GM12878 (cell line): ENCODE measurements at regions not wholly inside any gene's neighbourhood (a gene's known extent, or its start where the extent isn't known, plus 50 kb on each side); places are given as distances from the start of the nearest gene placed in this dataset.

Experiments
- ATAC-seq: fragments of 200-7000 bp; cut with Tn5 transposase; 3 replicates; pipeline ENCODE4 v1.9.1; 2020; ENCODE audit warnings: mild to moderate bottlenecking, moderate library complexity
- BruUV-seq: library from RNA; stranded (reverse); fragments of 400-500 nt; replicated peaks from 2 replicates; lab custom pipeline; 2021; lab: Mats Ljungman, UMichigan
- CTCF ChIA-PET: fragments of 300-600 bp; sonication (Branson Sonifier 250); formaldehyde crosslinking; extraction: SDS; loops from one replicate; lab custom pipeline; 2021; ENCODE audit warnings: inconsistent platforms; lab: Yijun Ruan, JAX
- POLR2A ChIA-PET: fragments of 350-600 bp; formaldehyde crosslinking; extraction: SDS; loops from one replicate; lab custom pipeline; 2021; ENCODE audit warnings: inconsistent platforms; lab: Charles Lee
- RAD21 ChIA-PET: fragments of 300-600 bp; sonication (Branson Sonifier 250); formaldehyde crosslinking; loops from one replicate; lab custom pipeline; 2023; ENCODE audit warnings: antibody characterized with exemption; ENCODE audit not compliant: unreplicated experiment; lab: Charles Lee
- SMC1A ChIA-PET: fragments of 300-600 bp; sonication (Branson Sonifier 250); formaldehyde crosslinking; loops from one replicate; lab custom pipeline; 2023; ENCODE audit not compliant: unreplicated experiment, uncharacterized antibody; lab: Charles Lee
- DNase-seq: peaks from one replicate; pipeline ENCODE4 v3.0.0-alpha.2; 2011; ENCODE audit warnings: low read depth, low spot score
- FAIRE-seq: peaks from 3 replicates; lab custom pipeline; 2011; peaks lifted over from hg19 to GRCh38; lab: Jason Lieb, UNC
- H2AFZ ChIP-seq: 2 replicates; pipeline ENCODE4 v1.6.0; 2011; ENCODE audit warnings: low read depth, low read length, control low read depth; ENCODE audit not compliant: control insufficient read depth
- H3K27ac ChIP-seq: 2 replicates; pipeline ENCODE4 v1.5.1; 2011; ENCODE audit warnings: control low read depth; ENCODE audit not compliant: control insufficient read depth, insufficient read depth
- H3K27me3 ChIP-seq, 2 experiments: replicated peaks in 1 of 2; 2 replicates each; pipeline versions ENCODE4 v1.6.0 to v1.6.1; 2011; ENCODE audit warnings: low read length in 1 of 2; ENCODE audit not compliant: control insufficient read depth in 2 of 2, insufficient read depth in 2 of 2
- H3K36me3 ChIP-seq, 2 experiments: 2 replicates each; pipeline ENCODE4 v1.5.1; 2011; ENCODE audit warnings: low read length in 1 of 2; ENCODE audit not compliant: control insufficient read depth in 2 of 2, insufficient read depth in 2 of 2
- H3K4me1 ChIP-seq: 2 replicates; pipeline ENCODE4 v1.6.1; 2011; ENCODE audit warnings: mild to moderate bottlenecking, low read length, moderate library complexity, mixed read lengths; ENCODE audit not compliant: control insufficient read depth, insufficient read depth
- H3K4me2 ChIP-seq: 2 replicates; pipeline ENCODE4 v1.6.0; 2011; ENCODE audit warnings: control low read depth; ENCODE audit not compliant: control insufficient read depth, insufficient read depth
- H3K4me3 ChIP-seq: fragments of 200-600 bp; sonication (generic); 2 replicates; pipeline ENCODE4 v1.5.1; 2016
- H3K79me2 ChIP-seq: 2 replicates; pipeline ENCODE4 v1.6.0; 2011; ENCODE audit warnings: low read length; ENCODE audit not compliant: control insufficient read depth, insufficient read depth
- H3K9ac ChIP-seq: 2 replicates; pipeline ENCODE4 v1.8.0; 2011; ENCODE audit warnings: low read length, control low read depth, mixed read lengths; ENCODE audit not compliant: control insufficient read depth, insufficient read depth
- H3K9me3 ChIP-seq: replicated peaks from 3 replicates; pipeline ENCODE4 v1.5.1; 2011; ENCODE audit warnings: mild to moderate bottlenecking, low read length; ENCODE audit not compliant: control insufficient read depth, insufficient read depth
- H4K20me1 ChIP-seq: 2 replicates; pipeline ENCODE4 v1.6.0; 2011; ENCODE audit not compliant: control insufficient read depth, insufficient read depth
- E2F4 ChIP-seq: IDR thresholded peaks from 2 replicates; pipeline ENCODE4 v1.6.1; 2012; ENCODE audit warnings: low read depth, low read length, improper control_type of control experiment
- FOXM1 ChIP-seq: IDR thresholded peaks from 2 replicates; pipeline ENCODE4 v1.6.1; 2012; ENCODE audit warnings: low read depth, mild to moderate bottlenecking, inconsistent platforms, low read length, moderate library complexity
- KDM1A ChIP-seq: fragments of 200-600 bp; sonication (generic); IDR thresholded peaks from 2 replicates; pipeline ENCODE4 v1.6.1; 2016; ENCODE audit warnings: borderline replicate concordance
- MEF2A ChIP-seq: IDR thresholded peaks from 2 replicates; pipeline ENCODE4 v1.6.1; 2011; ENCODE audit warnings: low read depth, mild to moderate bottlenecking, low read length, moderate library complexity; ENCODE audit not compliant: insufficient read depth
- MYB ChIP-seq: fragments of 150-350 bp; IDR thresholded peaks from 2 replicates; pipeline ENCODE4 v1.6.1; 2014; ENCODE audit warnings: mild to moderate bottlenecking, low read depth, low read length, borderline replicate concordance
- NFYB ChIP-seq: IDR thresholded peaks from 2 replicates; pipeline ENCODE4 v1.6.1; 2011; ENCODE audit warnings: low read depth, mild to moderate bottlenecking, low read length, improper control_type of control experiment, moderate library complexity; ENCODE audit not compliant: insufficient read depth
- POLR2AphosphoS5 ChIP-seq: IDR thresholded peaks from 2 replicates; pipeline ENCODE4 v1.6.1; 2011; ENCODE audit warnings: mild to moderate bottlenecking, low read length, inconsistent platforms
- STAT1 ChIP-seq: fragments of 450-650 bp; conservative IDR thresholded peaks from 2 replicates; pipeline ENCODE4 v1.6.1; 2014; ENCODE audit warnings: antibody characterized with exemption, mild to moderate bottlenecking
- TCF3 ChIP-seq: IDR thresholded peaks from 2 replicates; pipeline ENCODE4 v1.6.1; 2012; ENCODE audit warnings: low read depth, mild to moderate bottlenecking, low read length, borderline replicate concordance; ENCODE audit not compliant: insufficient read depth
- ZNF24 ChIP-seq: fragments of 450-650 bp; IDR thresholded peaks from 2 replicates; pipeline ENCODE4 v1.6.1; 2017; ENCODE audit warnings: antibody characterized with exemption, mild to moderate bottlenecking
- WGBS: methylation state at CpG from one replicate; pipeline ENCODE4 v1.1.6; 2016; ENCODE audit warnings: low lambda C conversion rate; ENCODE audit not compliant: insufficient replicate concordance, insufficient coverage; ENCODE audit errors: missing lambda C conversion rate; 5-methylcytosine and 5-hydroxymethylcytosine counted together
- in situ Hi-C: fragments of 300-500 bp; cut with MboI; formaldehyde crosslinking; loops from 9 replicates; pipeline ENCODE4 v1.14.3; 2018; ENCODE audit warnings: mixed read lengths
- intact Hi-C: fragments of 100-400 bp; cut with micrococcal nuclease; formaldehyde crosslinking; loops from one replicate; pipeline ENCODE4 v1.14.2; 2022; ENCODE audit not compliant: unreplicated experiment
- TF ChIP-seq, protein P1 (sequence below): IDR thresholded peaks from 2 replicates; pipeline ENCODE4 v1.6.1; 2011; ENCODE audit warnings: borderline replicate concordance, low read depth, mild to moderate bottlenecking, moderate library complexity, low read length; ENCODE audit not compliant: insufficient read depth, poor library complexity, severe bottlenecking
- TF ChIP-seq, protein P2 (sequence below): fragments of 450-650 bp; IDR thresholded peaks from 2 replicates; pipeline ENCODE4 v1.6.1; 2017; ENCODE audit warnings: mild to moderate bottlenecking, moderate library complexity
- TF ChIP-seq, protein P3 (sequence below): fragments of 450-650 bp; IDR thresholded peaks from 2 replicates; pipeline ENCODE4 v1.6.1; 2017; ENCODE audit warnings: mild to moderate bottlenecking, moderate library complexity

DNA sequence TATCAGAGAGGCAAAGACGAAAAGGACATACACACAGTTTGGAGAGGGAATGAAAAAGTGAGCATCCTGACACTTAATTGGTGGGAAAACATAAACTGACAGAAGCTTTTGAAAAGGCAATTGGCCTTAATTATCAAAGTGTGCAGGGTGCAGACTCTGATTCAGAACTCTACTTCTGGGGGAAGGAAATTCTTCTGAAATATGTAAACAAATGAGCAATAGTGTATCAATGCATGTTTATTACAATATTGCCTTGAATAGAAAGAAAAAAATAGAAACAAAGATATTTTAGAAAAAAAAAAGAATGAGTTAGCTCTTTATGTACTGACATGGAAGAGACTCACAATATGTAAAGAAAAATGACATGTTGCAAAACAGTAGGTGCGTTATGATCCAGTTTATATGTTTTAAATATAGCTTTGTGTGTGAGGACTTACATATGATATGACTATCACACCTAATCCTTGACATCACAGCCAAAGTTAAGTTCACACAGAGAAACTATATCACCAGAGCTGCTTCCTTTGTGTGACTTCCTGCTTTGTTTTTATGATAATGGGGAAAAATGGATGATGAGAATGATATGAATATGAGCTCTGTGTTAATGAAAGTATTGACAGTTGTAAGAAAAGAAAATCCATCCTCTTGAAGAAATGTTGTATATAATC, 182.4 kb downstream of the KCTD12 start:
- RAD21 ChIA-PET, result no interaction called here
- H3K27ac ChIP-seq, result no peak overlapping the region
- whole genome bisulfite sequencing, result 45% methylated on average over 2 of the region's 2 CpGs
- no peaks in the 10 kb centered on the region for H3K36me3 ChIP-seq
- SMC1A ChIA-PET, result interaction anchor here (0.6 kb wide), 1 partner anchor 37 kb away, joined by 3 read pairs; no protein-coding TSS in a partner anchor
- TF ChIP-seq ZNF24 (no peak), STAT1 (no peak), FOXM1 (no peak), E2F4 (no peak), TCF3 (no peak), POLR2AphosphoS5 (no peak), KDM1A (no peak), MEF2A (no peak), NFYB (no peak), MYB (no peak)
- TF ChIP-seq, protein P1, sequence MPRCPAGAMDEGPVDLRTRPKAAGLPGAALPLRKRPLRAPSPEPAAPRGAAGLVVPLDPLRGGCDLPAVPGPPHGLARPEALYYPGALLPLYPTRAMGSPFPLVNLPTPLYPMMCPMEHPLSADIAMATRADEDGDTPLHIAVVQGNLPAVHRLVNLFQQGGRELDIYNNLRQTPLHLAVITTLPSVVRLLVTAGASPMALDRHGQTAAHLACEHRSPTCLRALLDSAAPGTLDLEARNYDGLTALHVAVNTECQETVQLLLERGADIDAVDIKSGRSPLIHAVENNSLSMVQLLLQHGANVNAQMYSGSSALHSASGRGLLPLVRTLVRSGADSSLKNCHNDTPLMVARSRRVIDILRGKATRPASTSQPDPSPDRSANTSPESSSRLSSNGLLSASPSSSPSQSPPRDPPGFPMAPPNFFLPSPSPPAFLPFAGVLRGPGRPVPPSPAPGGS, result no peak
- TF ChIP-seq, protein P2, sequence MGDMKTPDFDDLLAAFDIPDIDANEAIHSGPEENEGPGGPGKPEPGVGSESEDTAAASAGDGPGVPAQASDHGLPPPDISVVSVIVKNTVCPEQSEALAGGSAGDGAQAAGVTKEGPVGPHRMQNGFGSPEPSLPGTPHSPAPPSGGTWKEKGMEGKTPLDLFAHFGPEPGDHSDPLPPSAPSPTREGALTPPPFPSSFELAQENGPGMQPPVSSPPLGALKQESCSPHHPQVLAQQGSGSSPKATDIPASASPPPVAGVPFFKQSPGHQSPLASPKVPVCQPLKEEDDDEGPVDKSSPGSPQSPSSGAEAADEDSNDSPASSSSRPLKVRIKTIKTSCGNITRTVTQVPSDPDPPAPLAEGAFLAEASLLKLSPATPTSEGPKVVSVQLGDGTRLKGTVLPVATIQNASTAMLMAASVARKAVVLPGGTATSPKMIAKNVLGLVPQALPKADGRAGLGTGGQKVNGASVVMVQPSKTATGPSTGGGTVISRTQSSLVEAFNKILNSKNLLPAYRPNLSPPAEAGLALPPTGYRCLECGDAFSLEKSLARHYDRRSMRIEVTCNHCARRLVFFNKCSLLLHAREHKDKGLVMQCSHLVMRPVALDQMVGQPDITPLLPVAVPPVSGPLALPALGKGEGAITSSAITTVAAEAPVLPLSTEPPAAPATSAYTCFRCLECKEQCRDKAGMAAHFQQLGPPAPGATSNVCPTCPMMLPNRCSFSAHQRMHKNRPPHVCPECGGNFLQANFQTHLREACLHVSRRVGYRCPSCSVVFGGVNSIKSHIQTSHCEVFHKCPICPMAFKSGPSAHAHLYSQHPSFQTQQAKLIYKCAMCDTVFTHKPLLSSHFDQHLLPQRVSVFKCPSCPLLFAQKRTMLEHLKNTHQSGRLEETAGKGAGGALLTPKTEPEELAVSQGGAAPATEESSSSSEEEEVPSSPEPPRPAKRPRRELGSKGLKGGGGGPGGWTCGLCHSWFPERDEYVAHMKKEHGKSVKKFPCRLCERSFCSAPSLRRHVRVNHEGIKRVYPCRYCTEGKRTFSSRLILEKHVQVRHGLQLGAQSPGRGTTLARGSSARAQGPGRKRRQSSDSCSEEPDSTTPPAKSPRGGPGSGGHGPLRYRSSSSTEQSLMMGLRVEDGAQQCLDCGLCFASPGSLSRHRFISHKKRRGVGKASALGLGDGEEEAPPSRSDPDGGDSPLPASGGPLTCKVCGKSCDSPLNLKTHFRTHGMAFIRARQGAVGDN, result no peak
- TF ChIP-seq, protein P3, sequence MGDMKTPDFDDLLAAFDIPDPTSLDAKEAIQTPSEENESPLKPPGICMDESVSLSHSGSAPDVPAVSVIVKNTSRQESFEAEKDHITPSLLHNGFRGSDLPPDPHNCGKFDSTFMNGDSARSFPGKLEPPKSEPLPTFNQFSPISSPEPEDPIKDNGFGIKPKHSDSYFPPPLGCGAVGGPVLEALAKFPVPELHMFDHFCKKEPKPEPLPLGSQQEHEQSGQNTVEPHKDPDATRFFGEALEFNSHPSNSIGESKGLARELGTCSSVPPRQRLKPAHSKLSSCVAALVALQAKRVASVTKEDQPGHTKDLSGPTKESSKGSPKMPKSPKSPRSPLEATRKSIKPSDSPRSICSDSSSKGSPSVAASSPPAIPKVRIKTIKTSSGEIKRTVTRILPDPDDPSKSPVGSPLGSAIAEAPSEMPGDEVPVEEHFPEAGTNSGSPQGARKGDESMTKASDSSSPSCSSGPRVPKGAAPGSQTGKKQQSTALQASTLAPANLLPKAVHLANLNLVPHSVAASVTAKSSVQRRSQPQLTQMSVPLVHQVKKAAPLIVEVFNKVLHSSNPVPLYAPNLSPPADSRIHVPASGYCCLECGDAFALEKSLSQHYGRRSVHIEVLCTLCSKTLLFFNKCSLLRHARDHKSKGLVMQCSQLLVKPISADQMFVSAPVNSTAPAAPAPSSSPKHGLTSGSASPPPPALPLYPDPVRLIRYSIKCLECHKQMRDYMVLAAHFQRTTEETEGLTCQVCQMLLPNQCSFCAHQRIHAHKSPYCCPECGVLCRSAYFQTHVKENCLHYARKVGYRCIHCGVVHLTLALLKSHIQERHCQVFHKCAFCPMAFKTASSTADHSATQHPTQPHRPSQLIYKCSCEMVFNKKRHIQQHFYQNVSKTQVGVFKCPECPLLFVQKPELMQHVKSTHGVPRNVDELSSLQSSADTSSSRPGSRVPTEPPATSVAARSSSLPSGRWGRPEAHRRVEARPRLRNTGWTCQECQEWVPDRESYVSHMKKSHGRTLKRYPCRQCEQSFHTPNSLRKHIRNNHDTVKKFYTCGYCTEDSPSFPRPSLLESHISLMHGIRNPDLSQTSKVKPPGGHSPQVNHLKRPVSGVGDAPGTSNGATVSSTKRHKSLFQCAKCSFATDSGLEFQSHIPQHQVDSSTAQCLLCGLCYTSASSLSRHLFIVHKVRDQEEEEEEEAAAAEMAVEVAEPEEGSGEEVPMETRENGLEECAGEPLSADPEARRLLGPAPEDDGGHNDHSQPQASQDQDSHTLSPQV, result no peak
- TF ChIP-seq, all 136 proteins: peak for 0
- H2AFZ ChIP-seq, result no peak overlapping the region
- H3K4me2 ChIP-seq, result no peak overlapping the region
- intact Hi-C loops, result no loop called here
- no peaks in the 10 kb centered on the region; a peak in 1 of 4 replicates for H3K27me3 ChIP-seq
- POLR2A ChIA-PET, result no interaction called here
- no peaks in the 10 kb centered on the region for H4K20me1 ChIP-seq
- no peak overlapping the region for H3K4me3 ChIP-seq
- no peaks in the 10 kb centered on the region for H3K4me1 ChIP-seq
- ATAC-seq, result no peak
- no peaks in the 10 kb centered on the region for H3K9me3 ChIP-seq
- CTCF ChIA-PET, result interaction anchor here (0.6 to 1.1 kb wide), 2 partner anchors 25 to 146 kb away, joined by 3 read pairs; no protein-coding TSS in a partner anchor
- in situ Hi-C loops, result no loop called here
- DNase-seq, result no peak
- H3K9ac ChIP-seq, result no peak overlapping the region
- H3K79me2 ChIP-seq, result no peaks in the 10 kb centered on the region
- no TSS peak for BruUV-seq
- FAIRE-seq, result no peak
